ENCODE measurements at regions not wholly inside any gene's neighbourhood (a gene's known extent, or its start where the extent isn't known, plus 50 kb on each side); places are given as distances from the start of the nearest gene placed in this dataset.

DNA sequence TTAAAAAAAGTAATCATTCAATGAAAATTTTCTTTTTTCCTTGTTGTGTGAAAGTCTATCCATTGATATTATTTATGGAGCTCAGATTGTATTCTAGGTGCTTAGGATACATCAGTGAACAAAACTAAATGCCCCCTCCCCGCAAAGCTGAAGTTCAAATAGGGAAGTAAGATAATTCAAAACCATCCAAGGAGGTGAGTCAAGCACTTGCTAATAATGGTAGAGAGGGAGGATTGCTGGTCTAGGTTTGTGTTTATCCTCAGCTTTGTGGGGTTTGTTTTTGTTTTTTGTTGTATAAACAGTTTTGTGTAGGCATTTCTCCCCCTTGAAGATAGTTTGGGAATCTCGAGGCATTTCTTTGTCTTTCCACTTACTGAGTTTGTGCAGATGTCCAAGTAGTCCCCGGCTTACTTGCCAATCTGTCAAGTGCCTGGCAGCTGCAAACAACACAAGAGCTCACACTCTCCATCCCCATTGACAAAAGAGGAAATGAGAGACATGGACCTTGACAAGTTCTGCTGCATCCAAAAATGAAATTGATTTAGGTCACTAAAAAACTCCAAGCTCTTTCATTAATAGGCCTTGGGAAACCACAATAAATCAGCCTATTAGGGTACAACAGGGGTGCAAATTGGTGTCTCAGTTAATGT lies 575.8 kb upstream of the TBL1XR1 start:
- TF ChIP-seq, protein P1, sequence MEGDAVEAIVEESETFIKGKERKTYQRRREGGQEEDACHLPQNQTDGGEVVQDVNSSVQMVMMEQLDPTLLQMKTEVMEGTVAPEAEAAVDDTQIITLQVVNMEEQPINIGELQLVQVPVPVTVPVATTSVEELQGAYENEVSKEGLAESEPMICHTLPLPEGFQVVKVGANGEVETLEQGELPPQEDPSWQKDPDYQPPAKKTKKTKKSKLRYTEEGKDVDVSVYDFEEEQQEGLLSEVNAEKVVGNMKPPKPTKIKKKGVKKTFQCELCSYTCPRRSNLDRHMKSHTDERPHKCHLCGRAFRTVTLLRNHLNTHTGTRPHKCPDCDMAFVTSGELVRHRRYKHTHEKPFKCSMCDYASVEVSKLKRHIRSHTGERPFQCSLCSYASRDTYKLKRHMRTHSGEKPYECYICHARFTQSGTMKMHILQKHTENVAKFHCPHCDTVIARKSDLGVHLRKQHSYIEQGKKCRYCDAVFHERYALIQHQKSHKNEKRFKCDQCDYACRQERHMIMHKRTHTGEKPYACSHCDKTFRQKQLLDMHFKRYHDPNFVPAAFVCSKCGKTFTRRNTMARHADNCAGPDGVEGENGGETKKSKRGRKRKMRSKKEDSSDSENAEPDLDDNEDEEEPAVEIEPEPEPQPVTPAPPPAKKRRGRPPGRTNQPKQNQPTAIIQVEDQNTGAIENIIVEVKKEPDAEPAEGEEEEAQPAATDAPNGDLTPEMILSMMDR (conservative IDR thresholded peaks at IDR 0.05; ENCODE audit: low read depth, low read length): no peak
- DNase-seq (ENCODE audit: low read depth): no peak
- H3K4me3 ChIP-seq (ENCODE audit: low read length): no peak overlapping the region

DNA sequence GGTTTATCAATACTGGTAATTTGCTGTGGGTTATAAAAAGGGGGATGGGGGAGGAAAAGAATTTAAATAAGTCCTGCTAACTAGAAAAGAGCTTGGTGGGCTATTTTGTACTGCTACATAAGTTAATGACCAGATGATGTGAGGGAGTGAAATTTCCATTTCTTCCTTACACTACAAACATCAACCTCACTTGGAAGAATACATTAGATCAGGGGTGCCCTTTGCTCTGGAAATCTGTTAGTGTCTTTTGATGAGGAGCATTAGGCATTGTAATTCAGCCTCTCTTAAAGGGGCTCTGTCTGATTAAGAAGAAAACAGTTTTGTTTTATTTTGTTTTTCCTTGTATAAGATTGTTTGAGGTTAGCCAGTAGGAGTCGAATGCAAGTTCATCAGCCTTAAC lies 576.4 kb upstream of the TBL1XR1 start:
- TF ChIP-seq, protein P1 (conservative IDR thresholded peaks at IDR 0.05; ENCODE audit: low read depth, low read length): no peak
- H3K4me3 ChIP-seq (ENCODE audit: low read length): no peak overlapping the region
- no peak for DNase-seq (ENCODE audit: low read depth)

DNA sequence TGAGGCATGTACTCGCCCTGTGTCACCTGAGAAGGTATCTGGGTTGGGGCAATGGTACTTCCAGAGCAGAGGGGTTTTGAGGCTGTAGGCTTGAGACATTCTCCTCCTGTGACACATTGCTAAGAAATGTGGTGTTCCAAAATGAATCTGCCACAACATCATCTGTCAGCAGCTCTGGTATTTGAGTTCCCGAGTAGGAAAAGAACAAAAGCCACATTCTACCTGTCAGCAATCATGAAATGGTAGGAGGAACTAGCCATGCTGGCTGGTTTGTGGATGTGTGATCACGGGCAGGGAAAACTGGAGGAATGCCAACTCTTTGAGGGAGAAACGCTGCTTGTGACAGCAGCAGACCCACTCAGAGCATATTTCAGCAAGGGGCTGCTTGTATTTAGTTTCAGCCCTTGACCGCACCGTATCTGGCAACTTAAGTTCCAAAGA lies 579.4 kb upstream of the TBL1XR1 start:
- TF ChIP-seq, protein P1 (conservative IDR thresholded peaks at IDR 0.05; ENCODE audit: low read depth, low read length): no peak
- peak; percentile 69 for DNase-seq (ENCODE audit: low read depth)
- no peak overlapping the region for H3K4me3 ChIP-seq (ENCODE audit: low read length)

DNA sequence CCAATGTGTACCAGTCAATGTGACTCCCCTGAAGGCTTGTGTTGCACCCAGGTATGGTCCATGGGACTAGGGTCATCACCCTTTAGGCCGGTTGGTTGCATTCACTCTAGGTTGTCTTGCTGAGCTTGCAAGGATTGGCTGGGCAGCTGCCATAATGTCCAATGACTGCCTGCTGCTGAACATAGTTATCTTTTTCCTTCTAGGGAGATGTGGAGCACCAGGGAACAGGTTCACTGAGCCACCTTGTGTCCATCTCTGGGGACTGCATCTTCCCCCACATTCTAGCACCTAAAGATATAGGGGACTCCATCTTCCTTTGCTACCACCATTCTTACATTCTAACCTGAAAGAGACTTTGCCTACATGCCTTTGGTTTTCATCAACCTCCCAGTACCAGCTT lies 580.4 kb upstream of the TBL1XR1 start:
- TF ChIP-seq, protein P1 (conservative IDR thresholded peaks at IDR 0.05; ENCODE audit: low read depth, low read length): peak; percentile 73
- H3K4me3 ChIP-seq (ENCODE audit: low read length): no peak overlapping the region
- DNase-seq (ENCODE audit: low read depth): no peak

DNA sequence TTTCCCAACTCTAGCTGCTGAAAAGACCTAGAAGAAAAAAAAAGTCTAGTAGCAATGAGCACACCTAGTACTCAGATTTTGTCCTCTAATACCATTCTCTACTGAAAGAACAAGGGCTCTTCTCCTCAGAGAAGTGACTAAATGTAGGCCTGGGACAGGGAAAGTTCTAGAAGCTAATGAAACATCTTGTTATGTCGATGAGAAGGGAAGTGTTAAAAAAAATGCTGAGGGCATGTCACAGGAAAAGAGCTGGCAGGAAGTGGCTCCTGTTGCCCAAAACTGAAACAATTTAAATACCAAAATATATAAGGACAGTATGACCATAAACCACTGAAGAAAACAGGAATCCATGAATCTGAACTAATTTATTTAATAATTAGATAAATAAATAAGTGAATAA lies 581.4 kb upstream of the TBL1XR1 start:
- no peak overlapping the region for H3K4me3 ChIP-seq (ENCODE audit: low read length)
- TF ChIP-seq, protein P1 (conservative IDR thresholded peaks at IDR 0.05; ENCODE audit: low read depth, low read length): no peak
- DNase-seq (ENCODE audit: low read depth): no peak

DNA sequence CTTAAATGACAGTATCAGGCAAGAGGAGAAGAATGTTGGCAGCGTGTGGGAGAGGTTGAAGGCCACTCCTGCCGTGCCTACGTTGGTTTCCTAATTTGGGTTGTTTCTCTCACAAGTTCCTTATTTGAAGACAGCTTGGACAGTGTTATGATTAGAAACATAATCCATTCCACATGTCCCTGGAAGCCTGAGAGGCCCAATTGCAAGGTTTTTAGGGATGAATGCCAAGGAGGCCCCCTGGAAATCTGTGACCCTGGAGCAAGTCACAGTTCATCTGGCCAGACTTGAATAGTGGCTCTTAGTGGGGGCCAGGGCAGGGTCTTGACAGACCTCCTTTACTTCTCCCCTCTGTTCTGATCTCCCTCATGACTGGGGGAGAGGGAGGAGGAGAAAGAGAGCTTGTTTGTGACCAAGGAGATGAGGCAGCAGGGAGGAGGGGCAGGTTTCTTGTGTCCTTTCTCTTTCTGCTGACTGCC lies 584.4 kb upstream of the TBL1XR1 start:
- TF ChIP-seq, protein P1 (conservative IDR thresholded peaks at IDR 0.05; ENCODE audit: low read depth, low read length): no peak
- no peak for DNase-seq (ENCODE audit: low read depth)
- H3K4me3 ChIP-seq (ENCODE audit: low read length): no peak overlapping the region

DNA sequence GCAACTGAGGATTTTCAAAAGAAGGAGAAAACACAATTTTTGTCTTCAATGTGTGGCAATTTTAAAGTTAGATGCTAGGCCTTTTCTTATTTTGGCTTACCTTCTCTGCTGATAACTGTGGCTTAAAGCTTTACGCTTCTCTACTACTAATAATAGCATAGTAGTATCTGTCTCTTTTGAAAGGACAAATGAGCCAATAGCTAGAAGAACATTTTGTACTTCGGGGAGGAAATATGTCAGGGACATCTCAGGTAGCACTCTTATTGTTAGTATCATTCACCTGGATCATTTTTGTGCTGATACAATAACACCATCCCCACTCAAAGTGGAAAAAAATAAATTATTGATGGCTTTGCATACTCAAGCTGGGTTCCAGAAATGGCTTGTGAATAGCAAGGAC lies 586.1 kb upstream of the TBL1XR1 start:
- no peak for DNase-seq (ENCODE audit: low read depth)
- TF ChIP-seq, protein P1 (conservative IDR thresholded peaks at IDR 0.05; ENCODE audit: low read depth, low read length): no peak

More for the DNA sequence above, 586.1 kb upstream of the TBL1XR1 start:
- H3K4me3 ChIP-seq (ENCODE audit: low read length): no peak overlapping the region
